Lower lobe of right lung (tissue), 2 donors: ENCODE measurements at regions not wholly inside any gene's neighbourhood (a gene's known extent, or its start where the extent isn't known, plus 50 kb on each side); places are given as distances from the start of the nearest gene placed in this dataset.

Experiments used
- ATAC-seq, 2 donors: fragments of 200-7000 bp; cut with Tn5 transposase; one replicate each; pipeline ENCODE4 v1.9.1; 2020 to 2022; ENCODE audit warnings: mild to moderate bottlenecking in 2 of 2, moderate library complexity in 2 of 2
- DNase-seq: peaks from one replicate; pipeline ENCODE4 v3.0.0-alpha.2; 2020
- H3K27ac ChIP-seq: fragments of 200-600 bp; one replicate; pipeline ENCODE4 v1.8.0; 2022
- H3K27me3 ChIP-seq: fragments of 200-600 bp; one replicate; pipeline ENCODE4 v1.8.0; 2022; ENCODE audit warnings: low read depth
- H3K36me3 ChIP-seq: fragments of 200-600 bp; one replicate; pipeline ENCODE4 v1.8.0; 2022; ENCODE audit warnings: mild to moderate bottlenecking
- H3K4me1 ChIP-seq: fragments of 200-600 bp; one replicate; pipeline ENCODE4 v1.8.0; 2022
- H3K4me3 ChIP-seq: fragments of 200-600 bp; one replicate; pipeline ENCODE4 v1.8.0; 2022; ENCODE audit warnings: mild to moderate bottlenecking
- H3K9me3 ChIP-seq: fragments of 200-600 bp; one replicate; pipeline ENCODE4 v1.8.0; 2022
- intact Hi-C: fragments of 100-400 bp; cut with DNase I; formaldehyde crosslinking; loops from one replicate; pipeline ENCODE4 v1.11.0; 2022
- TF ChIP-seq, protein P1 (sequence below): fragments of 200-600 bp; IDR thresholded peaks from one replicate; pipeline ENCODE4 v1.8.0; 2022; ENCODE audit warnings: antibody characterized with exemption, mild to moderate bottlenecking
- donor health status: DM: no; HTN: yes; CAD: no; lungs with severe emphysema.

DNA sequence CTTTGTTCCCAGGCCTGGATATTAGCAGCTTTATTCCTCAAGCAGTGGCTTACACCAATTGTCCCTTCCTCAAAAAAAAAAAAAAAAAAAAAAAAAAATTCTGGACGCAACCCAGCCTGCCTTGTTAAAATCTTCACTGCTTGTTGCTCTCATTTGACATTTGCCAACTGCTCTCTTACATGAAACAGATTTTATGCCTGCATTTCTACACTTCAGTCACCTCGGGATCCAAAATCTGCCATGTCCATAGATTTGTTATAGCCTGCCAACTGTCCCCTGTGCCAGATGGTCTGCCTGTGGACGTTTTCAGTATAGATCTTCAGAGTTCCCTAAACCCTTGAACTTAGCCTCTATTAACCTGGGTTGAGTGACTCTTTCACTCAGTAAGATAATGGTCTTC is 651.5 kb downstream of the FSCB start:
- Histone ChIP-seq H3K4me1 (no peaks in the 10 kb centered on the region), H3K27ac (no peak overlapping the region), H3K9me3 (no peaks in the 10 kb centered on the region), H3K4me3 (no peak overlapping the region), H3K36me3 (no peaks in the 10 kb centered on the region), H3K27me3 (no peaks in the 10 kb centered on the region)
- no peak for ATAC-seq
- TF ChIP-seq, protein P1, sequence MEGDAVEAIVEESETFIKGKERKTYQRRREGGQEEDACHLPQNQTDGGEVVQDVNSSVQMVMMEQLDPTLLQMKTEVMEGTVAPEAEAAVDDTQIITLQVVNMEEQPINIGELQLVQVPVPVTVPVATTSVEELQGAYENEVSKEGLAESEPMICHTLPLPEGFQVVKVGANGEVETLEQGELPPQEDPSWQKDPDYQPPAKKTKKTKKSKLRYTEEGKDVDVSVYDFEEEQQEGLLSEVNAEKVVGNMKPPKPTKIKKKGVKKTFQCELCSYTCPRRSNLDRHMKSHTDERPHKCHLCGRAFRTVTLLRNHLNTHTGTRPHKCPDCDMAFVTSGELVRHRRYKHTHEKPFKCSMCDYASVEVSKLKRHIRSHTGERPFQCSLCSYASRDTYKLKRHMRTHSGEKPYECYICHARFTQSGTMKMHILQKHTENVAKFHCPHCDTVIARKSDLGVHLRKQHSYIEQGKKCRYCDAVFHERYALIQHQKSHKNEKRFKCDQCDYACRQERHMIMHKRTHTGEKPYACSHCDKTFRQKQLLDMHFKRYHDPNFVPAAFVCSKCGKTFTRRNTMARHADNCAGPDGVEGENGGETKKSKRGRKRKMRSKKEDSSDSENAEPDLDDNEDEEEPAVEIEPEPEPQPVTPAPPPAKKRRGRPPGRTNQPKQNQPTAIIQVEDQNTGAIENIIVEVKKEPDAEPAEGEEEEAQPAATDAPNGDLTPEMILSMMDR: no peak
- intact Hi-C loops: no loop called here
- no peak for DNase-seq

DNA sequence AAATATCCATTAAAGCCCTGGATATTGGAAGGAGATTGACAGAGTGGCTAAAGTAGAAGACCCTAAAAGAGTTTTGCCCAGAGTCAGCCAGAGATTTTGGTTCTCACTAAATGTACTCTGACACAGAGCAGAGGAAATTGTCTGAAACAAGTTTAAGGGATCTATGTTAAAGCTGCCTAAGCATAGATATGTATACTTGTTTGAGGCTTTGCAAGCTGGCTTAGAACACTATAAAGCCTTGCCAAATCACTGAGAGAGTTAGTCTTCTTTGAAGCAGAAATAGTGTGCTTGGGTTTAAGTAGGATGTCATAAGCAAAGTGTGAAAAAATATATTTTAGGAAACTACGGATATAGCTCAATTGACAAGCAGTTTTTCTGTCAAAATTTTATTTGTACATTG is 653.5 kb downstream of the FSCB start:
- Histone ChIP-seq H3K4me1 (no peaks in the 10 kb centered on the region), H3K27me3 (no peaks in the 10 kb centered on the region), H3K36me3 (no peaks in the 10 kb centered on the region), H3K4me3 (no peak overlapping the region), H3K9me3 (no peaks in the 10 kb centered on the region), H3K27ac (no peak overlapping the region)
- ATAC-seq: no peak
- TF ChIP-seq, protein P1: no peak
- no peak for DNase-seq
- intact Hi-C loops: no loop called here

DNA sequence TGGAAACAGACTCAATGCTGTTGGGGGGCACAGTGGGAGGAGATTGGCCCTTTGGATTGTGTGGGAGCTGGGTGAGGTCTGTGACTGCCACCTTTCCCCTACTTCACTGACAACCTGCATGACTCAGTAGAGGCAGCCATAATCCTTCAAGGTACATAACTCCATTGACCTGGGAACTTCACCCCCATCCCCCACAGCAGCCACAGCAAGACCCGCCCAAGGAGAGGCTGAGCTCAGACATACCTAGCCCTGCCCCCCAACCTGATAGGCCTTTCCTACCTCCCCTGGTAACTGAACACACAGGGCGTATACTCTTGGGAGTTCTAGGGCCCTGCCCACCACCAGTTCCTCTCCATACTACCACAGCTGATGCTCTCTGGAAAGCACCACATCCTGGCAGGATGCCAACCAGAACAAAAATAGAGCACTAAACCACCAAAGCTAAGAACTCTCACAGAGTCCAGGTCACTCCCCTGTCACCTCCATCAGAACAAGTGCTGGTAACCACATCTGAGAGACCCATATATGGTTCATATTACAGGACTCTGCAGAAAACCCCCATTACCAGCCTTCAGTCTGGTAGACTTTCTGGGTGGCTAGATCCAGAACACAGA is 703.9 kb downstream of the FSCB start:
- no peaks in the 10 kb centered on the region for H3K4me1 ChIP-seq
- no peaks in the 10 kb centered on the region for H3K9me3 ChIP-seq
- TF ChIP-seq, protein P1: no peak
- H3K27me3 ChIP-seq: no peaks in the 10 kb centered on the region
- H3K27ac ChIP-seq: no peak overlapping the region
- ATAC-seq (no peak), DNase-seq (no peak)
- H3K4me3 ChIP-seq: no peak overlapping the region
- H3K36me3 ChIP-seq: no peaks in the 10 kb centered on the region
- intact Hi-C loops: no loop called here

DNA sequence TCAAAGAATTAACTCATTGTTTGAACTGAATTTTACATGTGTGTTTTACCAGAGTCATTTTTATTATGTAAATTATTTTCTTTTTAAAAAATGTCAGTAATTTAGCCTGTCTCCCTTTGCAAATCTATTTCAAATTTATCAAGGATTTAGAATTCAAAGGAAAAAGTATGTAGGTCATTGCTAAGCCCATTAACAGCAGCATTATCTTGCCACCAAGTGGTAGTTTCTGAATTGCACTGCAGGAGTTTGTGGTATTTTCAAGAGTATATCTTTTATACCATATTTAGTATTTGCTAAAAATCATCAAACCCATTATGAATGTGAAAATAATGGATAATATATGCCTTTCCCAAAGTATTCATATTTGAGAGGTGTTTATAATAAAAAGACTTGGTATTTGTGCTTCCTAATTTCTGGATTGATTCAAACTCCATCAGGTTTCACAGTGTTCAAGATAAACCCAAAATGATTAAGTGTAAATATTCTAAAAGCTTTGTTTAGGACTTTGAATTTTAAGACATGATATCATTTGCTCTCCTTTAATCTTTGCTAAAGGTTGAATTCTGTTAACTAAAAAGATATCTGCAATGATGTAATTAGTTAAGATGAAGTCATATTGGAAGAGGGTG is 711.4 kb downstream of the FSCB start:
- Histone ChIP-seq H3K4me3 (no peak overlapping the region), H3K27me3 (no peaks in the 10 kb centered on the region), H3K36me3 (no peaks in the 10 kb centered on the region), H3K27ac (no peak overlapping the region), H3K9me3 (no peaks in the 10 kb centered on the region), H3K4me1 (no peaks in the 10 kb centered on the region)
- ATAC-seq: no peak
- intact Hi-C loops: no loop called here
- TF ChIP-seq, protein P1: no peak
- DNase-seq: no peak

DNA sequence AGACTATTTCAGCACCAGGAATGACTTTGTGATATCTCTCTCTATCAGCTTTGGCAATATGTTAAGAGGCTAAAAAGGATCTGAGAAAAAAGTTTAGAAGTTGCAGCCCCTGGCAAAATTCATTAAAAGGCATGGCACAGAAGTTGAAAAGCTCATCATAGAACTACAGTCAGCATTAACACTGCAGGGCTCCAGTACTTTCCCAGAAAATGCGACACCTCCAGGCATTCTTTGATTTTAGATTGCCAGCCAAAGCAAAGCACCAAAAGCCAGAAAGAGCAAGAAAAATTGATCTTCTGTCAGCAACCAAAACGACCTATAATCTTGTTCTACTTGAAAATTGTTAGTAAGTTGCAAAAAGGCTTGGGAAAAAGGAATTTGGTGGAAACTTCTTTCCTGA is 713.5 kb downstream of the FSCB start:
- H3K4me3 ChIP-seq: no peak overlapping the region
- DNase-seq (no peak), ATAC-seq (no peak)
- no peaks in the 10 kb centered on the region for H3K27me3 ChIP-seq
- intact Hi-C loops: no loop called here
- H3K36me3 ChIP-seq: no peaks in the 10 kb centered on the region
- H3K27ac ChIP-seq: no peak overlapping the region
- TF ChIP-seq, protein P1: no peak
- H3K9me3 ChIP-seq: no peaks in the 10 kb centered on the region
- H3K4me1 ChIP-seq: no peaks in the 10 kb centered on the region
